Mesenchymal stem cell (in vitro differentiated cells and primary cell): ENCODE measurements at regions not wholly inside any gene's neighbourhood (a gene's known extent, or its start where the extent isn't known, plus 50 kb on each side); places are given as distances from the start of the nearest gene placed in this dataset.

ENCODE experiments used
- DNase-seq: peaks from one replicate; pipeline ENCODE4 v3.0.0-alpha.2; 2013
- H2AFZ ChIP-seq: one replicate; pipeline ENCODE4 v1.6.1; 2013; ENCODE audit warnings: low read depth, mild to moderate bottlenecking, control low read depth, inconsistent platforms, low read length, moderate library complexity
- H2AK5ac ChIP-seq: 2 replicates; pipeline ENCODE4 v1.6.1; 2013; ENCODE audit warnings: low read length, moderate library complexity, mild to moderate bottlenecking, inconsistent platforms; ENCODE audit not compliant: severe bottlenecking
- H2BK120ac ChIP-seq: one replicate; pipeline ENCODE4 v1.6.1; 2013; ENCODE audit warnings: low read depth, mild to moderate bottlenecking, inconsistent platforms, low read length, moderate library complexity
- H2BK12ac ChIP-seq, 2 experiments: one replicate each; pipeline ENCODE4 v1.6.1; 2013; ENCODE audit warnings: inconsistent platforms in 2 of 2, low read length in 2 of 2, mild to moderate bottlenecking in 2 of 2, moderate library complexity in 2 of 2, control low read depth in 1 of 2
- H2BK15ac ChIP-seq: one replicate; pipeline ENCODE4 v1.6.1; 2013; ENCODE audit warnings: mild to moderate bottlenecking, low read depth, inconsistent platforms; ENCODE audit not compliant: poor library complexity, severe bottlenecking
- H2BK5ac ChIP-seq: 2 replicates; pipeline ENCODE4 v1.6.1; 2013; ENCODE audit warnings: low read depth, mild to moderate bottlenecking, low read length, control low read depth, inconsistent platforms; ENCODE audit not compliant: poor library complexity, severe bottlenecking
- H3K14ac ChIP-seq, 2 experiments: one replicate each; pipeline ENCODE4 v1.6.1; 2013; ENCODE audit warnings: inconsistent platforms in 2 of 2, low read length in 2 of 2, control low read depth in 1 of 2, mild to moderate bottlenecking in 1 of 2, moderate library complexity in 1 of 2
- H3K18ac ChIP-seq, 2 experiments: one replicate each; pipeline ENCODE4 v1.6.1; 2013; ENCODE audit warnings: inconsistent platforms in 2 of 2, low read length in 2 of 2, control low read depth in 1 of 2, low read depth in 1 of 2, mild to moderate bottlenecking in 1 of 2
- H3K23ac ChIP-seq, 2 experiments: one replicate each; pipeline ENCODE4 v1.6.1; 2013; ENCODE audit warnings: inconsistent platforms in 2 of 2, low read length in 2 of 2, mild to moderate bottlenecking in 2 of 2, moderate library complexity in 2 of 2, control low read depth in 1 of 2
- H3K27ac ChIP-seq: 2 replicates; pipeline ENCODE4 v1.5.1; 2013; ENCODE audit warnings: mild to moderate bottlenecking, moderate library complexity, low read length, control low read depth, inconsistent platforms; ENCODE audit not compliant: poor library complexity, severe bottlenecking
- H3K27me3 ChIP-seq, 2 experiments: 2 replicates each; pipeline versions ENCODE4 v1.6.1 to v1.7.0; 2013; ENCODE audit warnings: low read length in 2 of 2, mild to moderate bottlenecking in 2 of 2, moderate library complexity in 2 of 2, control low read depth in 1 of 2, inconsistent platforms in 1 of 2; ENCODE audit not compliant: control insufficient read depth in 1 of 2, insufficient read depth in 1 of 2
- H3K36me3 ChIP-seq, 2 experiments: 2 replicates each; pipeline versions ENCODE4 v1.6.1 to v1.7.0; 2013; ENCODE audit warnings: low read length in 2 of 2, control low read depth in 1 of 2, inconsistent platforms in 1 of 2, low read depth in 1 of 2, mild to moderate bottlenecking in 1 of 2; ENCODE audit not compliant: insufficient read depth in 2 of 2, control insufficient read depth in 1 of 2
- H3K4ac ChIP-seq, 2 experiments: one replicate each; pipeline ENCODE4 v1.6.1; 2013; ENCODE audit warnings: inconsistent platforms in 2 of 2, low read length in 2 of 2, mild to moderate bottlenecking in 2 of 2, moderate library complexity in 2 of 2, control low read depth in 1 of 2, low read depth in 1 of 2
- H3K4me1 ChIP-seq: 2 replicates; pipeline ENCODE4 v1.6.1; 2013; ENCODE audit warnings: low read depth, low read length, control low read depth; ENCODE audit not compliant: control insufficient read depth, insufficient read depth
- H3K4me2 ChIP-seq: 2 replicates; pipeline ENCODE4 v1.6.1; 2013; ENCODE audit warnings: low read length, mild to moderate bottlenecking, inconsistent platforms; ENCODE audit not compliant: poor library complexity, severe bottlenecking
- H3K4me3 ChIP-seq, 2 experiments: 2 replicates each; pipeline versions ENCODE4 v1.5.1 to v1.7.0; 2013; ENCODE audit warnings: low read length in 2 of 2, mild to moderate bottlenecking in 2 of 2, control low read depth in 1 of 2, low read depth in 1 of 2; ENCODE audit not compliant: insufficient read depth in 1 of 2
- H3K79me1 ChIP-seq: replicated peaks from 2 replicates; pipeline ENCODE4 v1.6.1; 2013; ENCODE audit warnings: mild to moderate bottlenecking, control low read depth, low read length, inconsistent platforms; ENCODE audit not compliant: poor library complexity, severe bottlenecking
- H3K9ac ChIP-seq: 2 replicates; pipeline ENCODE4 v1.7.0; 2013; ENCODE audit warnings: mild to moderate bottlenecking, low read length, moderate library complexity
- H3K9me3 ChIP-seq: 2 replicates; pipeline ENCODE4 v1.7.0; 2013; ENCODE audit warnings: mild to moderate bottlenecking, low read length; ENCODE audit not compliant: control insufficient read depth
- H4K8ac ChIP-seq: one replicate; pipeline ENCODE4 v1.6.1; 2013; ENCODE audit warnings: inconsistent platforms, mild to moderate bottlenecking, low read length, moderate library complexity
- H4K91ac ChIP-seq: one replicate; pipeline ENCODE4 v1.6.1; 2013; ENCODE audit warnings: mild to moderate bottlenecking, low read length, inconsistent platforms
- WGBS: methylation state at CpG from one replicate; pipeline ENCODE4 v1.1.7; 2013; ENCODE audit warnings: mixed read lengths; 5-methylcytosine and 5-hydroxymethylcytosine counted together

GRCh38 chr1:30472526-30472925, 250.9 kb downstream of the MATN1 start:
- H4K91ac ChIP-seq = no peak overlapping the region
- H2AK5ac ChIP-seq = no peak overlapping the region
- no peak overlapping the region for H2BK15ac ChIP-seq
- H3K79me1 ChIP-seq = no peaks in the 10 kb centered on the region
- no peak overlapping the region for H2BK12ac ChIP-seq
- no peak overlapping the region for H2AFZ ChIP-seq
- H3K36me3 ChIP-seq = no peaks in the 10 kb centered on the region
- H3K23ac ChIP-seq = no peak overlapping the region
- no peak overlapping the region for H3K14ac ChIP-seq
- no peak overlapping the region for H2BK5ac ChIP-seq
- H3K4me3 ChIP-seq = no peak overlapping the region
- H4K8ac ChIP-seq = no peak overlapping the region
- H3K9me3 ChIP-seq = no peaks in the 10 kb centered on the region
- H3K4me2 ChIP-seq = no peak overlapping the region
- DNase-seq = no peak
- no peak overlapping the region for H3K9ac ChIP-seq
- WGBS = 73% methylated on average over 7 of the region's 7 CpGs
- H3K27me3 ChIP-seq = peaks cover 0 to 7% of the 10 kb centered on the region in 2 experiments
- H2BK120ac ChIP-seq = no peak overlapping the region
- H3K4ac ChIP-seq = no peak overlapping the region
- H3K18ac ChIP-seq = no peak overlapping the region
- H3K4me1 ChIP-seq = no peaks in the 10 kb centered on the region
- no peak overlapping the region for H3K27ac ChIP-seq

GRCh38 chr1:30472009-30472408, 251.4 kb downstream of the MATN1 start:
- H2AFZ ChIP-seq = no peak overlapping the region
- no peak overlapping the region for H3K18ac ChIP-seq
- no peak overlapping the region for H4K91ac ChIP-seq
- H3K79me1 ChIP-seq = no peaks in the 10 kb centered on the region
- no peak overlapping the region for H2BK12ac ChIP-seq
- no peak overlapping the region for H4K8ac ChIP-seq
- no peak overlapping the region for H2BK5ac ChIP-seq
- no peak overlapping the region for H2AK5ac ChIP-seq
- H3K27ac ChIP-seq = no peak overlapping the region
- H3K9ac ChIP-seq = no peak overlapping the region
- no peak overlapping the region for H2BK15ac ChIP-seq
- H3K9me3 ChIP-seq = no peaks in the 10 kb centered on the region
- H3K23ac ChIP-seq = no peak overlapping the region
- no peak overlapping the region for H3K4me3 ChIP-seq
- 78% methylated on average over 4 of the region's 4 CpGs for WGBS
- H3K4me2 ChIP-seq = no peak overlapping the region
- H3K27me3 ChIP-seq = peaks cover 0 to 7% of the 10 kb centered on the region in 2 experiments
- H3K4me1 ChIP-seq = no peaks in the 10 kb centered on the region
- H2BK120ac ChIP-seq = no peak overlapping the region
- DNase-seq = no peak
- no peaks in the 10 kb centered on the region for H3K36me3 ChIP-seq
- no peak overlapping the region for H3K14ac ChIP-seq
- H3K4ac ChIP-seq = no peak overlapping the region

GRCh38 chr1:30471307-30471706, 252.1 kb downstream of the MATN1 start:
- Histone ChIP-seq H3K27me3 (peaks cover 0 to 7% of the 10 kb centered on the region in 2 experiments), H2BK5ac (no peak overlapping the region), H3K4ac (no peak overlapping the region), H3K14ac (no peak overlapping the region), H3K36me3 (no peaks in the 10 kb centered on the region), H4K8ac (no peak overlapping the region), H2BK12ac (no peak overlapping the region), H4K91ac (no peak overlapping the region), H3K4me3 (no peak overlapping the region), H3K9ac (no peak overlapping the region), H3K18ac (no peak overlapping the region), H2AFZ (no peak overlapping the region), H3K4me2 (no peak overlapping the region), H3K79me1 (no peaks in the 10 kb centered on the region), H3K23ac (no peak overlapping the region), H2BK120ac (no peak overlapping the region), H3K9me3 (no peaks in the 10 kb centered on the region), H2BK15ac (no peak overlapping the region), H3K4me1 (no peaks in the 10 kb centered on the region), H3K27ac (no peak overlapping the region), H2AK5ac (no peak overlapping the region)
- DNase-seq = no peak
- WGBS = 84% methylated on average over 2 of the region's 2 CpGs

GRCh38 chr1:30469426-30469825, 254.0 kb downstream of the MATN1 start:
- no peak overlapping the region for H3K4me2 ChIP-seq
- 81% methylated on average over 5 of the region's 5 CpGs for WGBS

More at GRCh38 chr1:30469426-30469825, 254.0 kb downstream of the MATN1 start:
- no peak overlapping the region for H3K23ac ChIP-seq
- no peak overlapping the region for H3K4ac ChIP-seq
- H3K27me3 ChIP-seq = peaks cover 0 to 10% of the 10 kb centered on the region in 2 experiments
- no peaks in the 10 kb centered on the region for H3K79me1 ChIP-seq
- no peak overlapping the region for H2BK15ac ChIP-seq
- no peak overlapping the region for H2BK120ac ChIP-seq
- H4K8ac ChIP-seq = no peak overlapping the region
- no peak overlapping the region for H3K9ac ChIP-seq
- DNase-seq = no peak
- H3K4me1 ChIP-seq = no peaks in the 10 kb centered on the region
- H3K36me3 ChIP-seq = no peaks in the 10 kb centered on the region
- no peak overlapping the region for H2AFZ ChIP-seq
- no peak overlapping the region for H3K27ac ChIP-seq
- no peak overlapping the region for H4K91ac ChIP-seq
- H2BK5ac ChIP-seq = no peak overlapping the region
- no peak overlapping the region for H2BK12ac ChIP-seq
- no peak overlapping the region for H3K18ac ChIP-seq
- no peak overlapping the region for H3K14ac ChIP-seq
- H3K9me3 ChIP-seq = no peaks in the 10 kb centered on the region
- H3K4me3 ChIP-seq = no peak overlapping the region
- H2AK5ac ChIP-seq = no peak overlapping the region
